ENCODE measurements at regions not wholly inside any gene's neighbourhood (a gene's known extent, or its start where the extent isn't known, plus 50 kb on each side); places are given as distances from the start of the nearest gene placed in this dataset.

GRCh38 chr19:30090476-30090875 is 148.4 kb downstream of the URI1 start:
- Histone ChIP-seq H3K4me3 (no peak overlapping the region), H3K36me3 (no peaks in the 10 kb centered on the region), H3K27ac (no peak overlapping the region), H3K27me3 (no peaks in the 10 kb centered on the region), H3K9me3 (no peaks in the 10 kb centered on the region), H3K4me1 (no peaks in the 10 kb centered on the region)
- ATAC-seq (no peak), DNase-seq (peak in 1 of 5 donors; percentile 51)
- no peak for TF ChIP-seq POLR2A (IDR thresholded peaks at IDR 0.05)
- TF ChIP-seq, protein P1, sequence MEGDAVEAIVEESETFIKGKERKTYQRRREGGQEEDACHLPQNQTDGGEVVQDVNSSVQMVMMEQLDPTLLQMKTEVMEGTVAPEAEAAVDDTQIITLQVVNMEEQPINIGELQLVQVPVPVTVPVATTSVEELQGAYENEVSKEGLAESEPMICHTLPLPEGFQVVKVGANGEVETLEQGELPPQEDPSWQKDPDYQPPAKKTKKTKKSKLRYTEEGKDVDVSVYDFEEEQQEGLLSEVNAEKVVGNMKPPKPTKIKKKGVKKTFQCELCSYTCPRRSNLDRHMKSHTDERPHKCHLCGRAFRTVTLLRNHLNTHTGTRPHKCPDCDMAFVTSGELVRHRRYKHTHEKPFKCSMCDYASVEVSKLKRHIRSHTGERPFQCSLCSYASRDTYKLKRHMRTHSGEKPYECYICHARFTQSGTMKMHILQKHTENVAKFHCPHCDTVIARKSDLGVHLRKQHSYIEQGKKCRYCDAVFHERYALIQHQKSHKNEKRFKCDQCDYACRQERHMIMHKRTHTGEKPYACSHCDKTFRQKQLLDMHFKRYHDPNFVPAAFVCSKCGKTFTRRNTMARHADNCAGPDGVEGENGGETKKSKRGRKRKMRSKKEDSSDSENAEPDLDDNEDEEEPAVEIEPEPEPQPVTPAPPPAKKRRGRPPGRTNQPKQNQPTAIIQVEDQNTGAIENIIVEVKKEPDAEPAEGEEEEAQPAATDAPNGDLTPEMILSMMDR (IDR thresholded peaks at IDR 0.05): no peak
- intact Hi-C loops (cut with DNase I): no loop called here
- WGBS, 4 donors: 62 to 82% (median 74%) methylated on average over 6 of the region's 6 CpGs

GRCh38 chr19:30090963-30091362 is 148.9 kb downstream of the URI1 start:
- H3K4me3 ChIP-seq: no peak overlapping the region
- H3K4me1 ChIP-seq: no peaks in the 10 kb centered on the region
- DNase-seq: peak in 1 of 5 donors; percentile 25
- TF ChIP-seq, protein P1 (IDR thresholded peaks at IDR 0.05): no peak
- TF ChIP-seq POLR2A (IDR thresholded peaks at IDR 0.05): no peak
- H3K27me3 ChIP-seq: no peaks in the 10 kb centered on the region
- H3K9me3 ChIP-seq: no peaks in the 10 kb centered on the region
- intact Hi-C loops (cut with DNase I): no loop called here
- ATAC-seq: no peak
- 76 to 87% (median 80%) methylated on average over 7 of the region's 7 CpGs for WGBS, 4 donors
- H3K36me3 ChIP-seq: no peaks in the 10 kb centered on the region
- H3K27ac ChIP-seq: no peak overlapping the region

DNA sequence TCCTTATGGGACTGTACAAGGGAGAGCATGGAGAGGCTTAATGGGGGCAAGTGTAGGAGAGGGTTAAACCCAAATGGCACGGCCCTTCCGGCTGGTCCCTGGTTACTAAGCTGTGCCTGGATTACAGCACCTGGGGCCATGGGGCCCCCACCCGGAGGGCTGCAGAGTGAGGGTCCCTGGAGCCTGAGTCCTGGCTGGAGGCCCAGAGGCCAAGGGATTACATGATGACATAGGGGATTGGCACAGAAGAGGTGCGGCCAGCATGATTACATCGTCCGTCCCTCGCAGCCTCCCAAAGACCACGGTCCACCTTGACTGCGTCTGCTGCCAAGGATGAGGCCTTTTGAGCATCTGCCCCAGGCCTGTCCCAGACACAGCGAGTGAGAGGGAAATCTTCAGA is 149.4 kb downstream of the URI1 start:
- Histone ChIP-seq H3K36me3 (no peaks in the 10 kb centered on the region), H3K27ac (no peak overlapping the region), H3K4me1 (no peaks in the 10 kb centered on the region), H3K4me3 (no peak overlapping the region), H3K9me3 (no peaks in the 10 kb centered on the region), H3K27me3 (no peaks in the 10 kb centered on the region)
- WGBS, 4 donors: 87 to 94% (median 90%) methylated on average over 10 of the region's 10 CpGs
- ATAC-seq: no peak
- DNase-seq: peak in 1 of 5 donors; percentile 46
- TF ChIP-seq, protein P1 (IDR thresholded peaks at IDR 0.05): no peak
- TF ChIP-seq POLR2A (IDR thresholded peaks at IDR 0.05): no peak
- intact Hi-C loops (cut with DNase I): no loop called here

GRCh38 chr19:30091856-30092255 is 149.8 kb downstream of the URI1 start:
- no peak for ATAC-seq
- 80 to 93% (median 85%) methylated on average over 3 of the region's 3 CpGs for WGBS, 4 donors

More at GRCh38 chr19:30091856-30092255, 149.8 kb downstream of the URI1 start:
- Histone ChIP-seq H3K27me3 (no peaks in the 10 kb centered on the region), H3K4me3 (no peak overlapping the region), H3K27ac (no peak overlapping the region), H3K36me3 (no peaks in the 10 kb centered on the region), H3K4me1 (no peaks in the 10 kb centered on the region), H3K9me3 (no peaks in the 10 kb centered on the region)
- no peak for TF ChIP-seq POLR2A (IDR thresholded peaks at IDR 0.05)
- TF ChIP-seq, protein P1 (IDR thresholded peaks at IDR 0.05): no peak
- DNase-seq: no peak
- intact Hi-C loops (cut with DNase I): no loop called here

Data from heart left ventricle (tissue), 16 donors.